ENCODE measurements at regions not wholly inside any gene's neighbourhood (a gene's known extent, or its start where the extent isn't known, plus 50 kb on each side); places are given as distances from the start of the nearest gene placed in this dataset.

DNA sequence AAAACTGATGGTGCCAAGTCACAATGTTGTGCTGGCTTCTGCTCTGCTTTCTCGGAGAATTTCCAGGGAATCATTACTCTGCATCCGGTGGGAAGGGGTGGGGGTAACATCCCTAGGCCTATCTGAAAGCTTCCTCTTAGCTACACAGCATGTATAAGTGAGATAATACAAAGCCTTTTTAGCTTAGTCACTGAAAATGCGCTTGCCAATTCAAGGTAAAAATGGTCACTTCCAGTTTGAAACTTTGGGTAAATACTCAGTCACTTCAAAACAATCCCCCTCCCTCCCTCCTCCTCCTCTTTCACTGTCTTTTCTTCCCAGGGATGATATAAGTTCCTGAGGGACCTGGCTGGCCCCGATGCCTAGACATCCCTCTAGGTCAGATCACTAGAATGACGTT is 57.3 kb upstream of the APBB1IP start:
- no peak for TF ChIP-seq POLR2AphosphoS5 (IDR thresholded peaks at IDR 0.05)
- TF ChIP-seq, protein P1, sequence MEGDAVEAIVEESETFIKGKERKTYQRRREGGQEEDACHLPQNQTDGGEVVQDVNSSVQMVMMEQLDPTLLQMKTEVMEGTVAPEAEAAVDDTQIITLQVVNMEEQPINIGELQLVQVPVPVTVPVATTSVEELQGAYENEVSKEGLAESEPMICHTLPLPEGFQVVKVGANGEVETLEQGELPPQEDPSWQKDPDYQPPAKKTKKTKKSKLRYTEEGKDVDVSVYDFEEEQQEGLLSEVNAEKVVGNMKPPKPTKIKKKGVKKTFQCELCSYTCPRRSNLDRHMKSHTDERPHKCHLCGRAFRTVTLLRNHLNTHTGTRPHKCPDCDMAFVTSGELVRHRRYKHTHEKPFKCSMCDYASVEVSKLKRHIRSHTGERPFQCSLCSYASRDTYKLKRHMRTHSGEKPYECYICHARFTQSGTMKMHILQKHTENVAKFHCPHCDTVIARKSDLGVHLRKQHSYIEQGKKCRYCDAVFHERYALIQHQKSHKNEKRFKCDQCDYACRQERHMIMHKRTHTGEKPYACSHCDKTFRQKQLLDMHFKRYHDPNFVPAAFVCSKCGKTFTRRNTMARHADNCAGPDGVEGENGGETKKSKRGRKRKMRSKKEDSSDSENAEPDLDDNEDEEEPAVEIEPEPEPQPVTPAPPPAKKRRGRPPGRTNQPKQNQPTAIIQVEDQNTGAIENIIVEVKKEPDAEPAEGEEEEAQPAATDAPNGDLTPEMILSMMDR (IDR thresholded peaks at IDR 0.05) = no peak
- no peak for TF ChIP-seq POLR2A (IDR thresholded peaks at IDR 0.05)
- no peak for TF ChIP-seq EP300 (IDR thresholded peaks at IDR 0.05)

Measured in gastroesophageal sphincter (tissue), 3 donors.